ENCODE measurements at regions not wholly inside any gene's neighbourhood (a gene's known extent, or its start where the extent isn't known, plus 50 kb on each side); places are given as distances from the start of the nearest gene placed in this dataset.

- H3K4me1 ChIP-seq (ENCODE audit: control insufficient read depth, insufficient read depth, low read length): peaks cover 17% of the 10 kb centered on the region
- no peak overlapping the region for H3K9ac ChIP-seq (ENCODE audit: low read length)
- H3K27me3 ChIP-seq (ENCODE audit: control insufficient read depth, insufficient read depth, low read length): no peaks in the 10 kb centered on the region
- peak overlapping the region; percentile 2 for H3K4me3 ChIP-seq (ENCODE audit: low read length)
- H3K27ac ChIP-seq (ENCODE audit: low read depth, low read length): peak overlapping the region; percentile 64
- no peaks in the 10 kb centered on the region for H3K36me3 ChIP-seq (ENCODE audit: control insufficient read depth, insufficient read depth, low read length)
These were observed 150.4 kb downstream of the IRS1 start for GRCh38 chr2:226649201-226649600.

GRCh38 chr2:226647621-226648518, 151.8 kb downstream of the IRS1 start:
- no peak overlapping the region for H3K9ac ChIP-seq (ENCODE audit: low read length)
- no peaks in the 10 kb centered on the region for H3K36me3 ChIP-seq (ENCODE audit: control insufficient read depth, insufficient read depth, low read length)
- H3K27me3 ChIP-seq (ENCODE audit: control insufficient read depth, insufficient read depth, low read length): no peaks in the 10 kb centered on the region
- H3K27ac ChIP-seq (ENCODE audit: low read depth, low read length): no peak overlapping the region
- H3K4me3 ChIP-seq (ENCODE audit: low read length): no peak overlapping the region
- H3K4me1 ChIP-seq (ENCODE audit: control insufficient read depth, insufficient read depth, low read length): peaks cover 17% of the 10 kb centered on the region

GRCh38 chr2:226644399-226644865, 155.2 kb downstream of the IRS1 start:
- no peak overlapping the region for H3K4me3 ChIP-seq (ENCODE audit: low read length)
- no peak overlapping the region for H3K27ac ChIP-seq (ENCODE audit: low read depth, low read length)

GRCh38 chr2:226643946-226644282, 155.7 kb downstream of the IRS1 start:
- no peaks in the 10 kb centered on the region for H3K27me3 ChIP-seq (ENCODE audit: control insufficient read depth, insufficient read depth, low read length)
- no peak overlapping the region for H3K9ac ChIP-seq (ENCODE audit: low read length)
- peaks cover 4% of the 10 kb centered on the region for H3K4me1 ChIP-seq (ENCODE audit: control insufficient read depth, insufficient read depth, low read length)
- no peaks in the 10 kb centered on the region for H3K36me3 ChIP-seq (ENCODE audit: control insufficient read depth, insufficient read depth, low read length)
- H3K4me3 ChIP-seq (ENCODE audit: low read length): no peak overlapping the region
- H3K27ac ChIP-seq (ENCODE audit: low read depth, low read length): no peak overlapping the region

More at GRCh38 chr2:226644399-226644865, 155.2 kb downstream of the IRS1 start:
- H3K27me3 ChIP-seq (ENCODE audit: control insufficient read depth, insufficient read depth, low read length): no peaks in the 10 kb centered on the region
- no peaks in the 10 kb centered on the region for H3K36me3 ChIP-seq (ENCODE audit: control insufficient read depth, insufficient read depth, low read length)
- no peak overlapping the region for H3K9ac ChIP-seq (ENCODE audit: low read length)
- H3K4me1 ChIP-seq (ENCODE audit: control insufficient read depth, insufficient read depth, low read length): peaks cover 4% of the 10 kb centered on the region

DNA sequence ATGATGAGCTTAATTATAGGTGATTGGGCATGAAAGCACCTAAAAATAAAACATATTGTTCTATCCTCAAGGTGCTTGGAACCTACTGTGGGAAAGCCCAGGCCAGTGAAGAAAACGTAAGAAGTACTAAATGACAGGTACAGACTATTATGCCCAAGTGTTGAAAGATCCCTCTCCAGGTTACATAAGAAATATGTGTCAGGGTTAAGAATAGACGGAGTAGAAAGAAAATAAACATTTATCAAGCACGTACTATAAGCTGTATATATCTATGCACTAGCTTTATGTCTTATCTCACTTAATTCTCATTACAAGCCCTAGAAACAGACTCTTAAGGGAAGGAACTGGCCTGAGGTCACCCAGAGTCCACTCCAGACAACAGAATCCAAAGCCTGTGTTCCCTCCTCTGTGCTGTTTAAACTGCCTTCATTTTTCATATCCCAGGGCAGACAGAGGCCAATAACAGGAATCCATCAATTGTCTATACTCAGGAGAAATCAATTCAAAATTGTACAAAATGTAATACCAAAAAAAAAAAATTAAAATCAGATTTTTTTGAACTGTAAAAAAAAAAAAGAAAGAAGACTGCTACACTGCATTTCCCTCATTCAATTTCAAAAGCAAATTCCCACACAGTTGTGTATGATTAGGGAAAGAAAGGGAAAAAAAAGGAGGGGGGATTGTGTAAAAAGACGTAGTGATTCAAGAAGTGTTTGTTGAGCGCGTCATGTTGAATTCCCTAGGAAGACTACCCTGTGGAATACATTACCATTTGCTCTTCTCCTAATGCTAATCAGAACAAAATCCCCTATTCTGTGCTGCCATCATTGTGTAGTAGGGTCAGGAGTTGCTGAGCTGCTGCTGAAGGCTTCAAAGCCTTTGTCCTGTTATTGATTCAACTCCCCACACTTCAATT, 156.3 kb downstream of the IRS1 start:
- Histone ChIP-seq H3K36me3 (ENCODE audit: control insufficient read depth, insufficient read depth, low read length) (no peaks in the 10 kb centered on the region), H3K4me3 (ENCODE audit: low read length) (no peak overlapping the region), H3K9ac (ENCODE audit: low read length) (no peak overlapping the region), H3K27me3 (ENCODE audit: control insufficient read depth, insufficient read depth, low read length) (no peaks in the 10 kb centered on the region), H3K4me1 (ENCODE audit: control insufficient read depth, insufficient read depth, low read length) (peaks cover 4% of the 10 kb centered on the region), H3K27ac (ENCODE audit: low read depth, low read length) (no peak overlapping the region)

GRCh38 chr2:226641008-226641407, 158.6 kb downstream of the IRS1 start:
- Histone ChIP-seq H3K27ac (ENCODE audit: low read depth, low read length) (no peak overlapping the region), H3K4me1 (ENCODE audit: control insufficient read depth, insufficient read depth, low read length) (peaks cover 4% of the 10 kb centered on the region), H3K9ac (ENCODE audit: low read length) (no peak overlapping the region), H3K27me3 (ENCODE audit: control insufficient read depth, insufficient read depth, low read length) (no peaks in the 10 kb centered on the region), H3K36me3 (ENCODE audit: control insufficient read depth, insufficient read depth, low read length) (no peaks in the 10 kb centered on the region), H3K4me3 (ENCODE audit: low read length) (no peak overlapping the region)

DNA sequence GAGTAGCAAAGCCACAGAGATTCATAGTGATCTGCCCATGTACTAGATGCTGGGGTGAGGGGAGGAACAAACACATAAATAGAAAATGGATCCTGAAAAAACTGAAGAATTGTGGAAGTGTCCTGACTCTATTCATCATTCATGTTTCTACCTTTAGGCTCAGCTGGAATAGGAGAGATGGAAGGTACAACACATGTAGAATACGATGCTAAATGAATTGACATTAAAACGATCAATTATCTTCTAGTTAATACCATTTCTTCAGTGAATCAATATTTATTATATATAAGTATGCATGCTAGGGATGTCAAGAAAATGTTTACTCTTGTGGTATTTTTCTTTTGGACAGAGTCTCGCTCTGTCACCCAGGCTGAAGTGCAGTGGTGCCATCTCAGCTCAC, 159.1 kb downstream of the IRS1 start:
- peaks cover 4% of the 10 kb centered on the region for H3K4me1 ChIP-seq (ENCODE audit: control insufficient read depth, insufficient read depth, low read length)
- H3K4me3 ChIP-seq (ENCODE audit: low read length): no peak overlapping the region
- no peak overlapping the region for H3K9ac ChIP-seq (ENCODE audit: low read length)
- H3K27ac ChIP-seq (ENCODE audit: low read depth, low read length): no peak overlapping the region
- H3K36me3 ChIP-seq (ENCODE audit: control insufficient read depth, insufficient read depth, low read length): no peaks in the 10 kb centered on the region
- H3K27me3 ChIP-seq (ENCODE audit: control insufficient read depth, insufficient read depth, low read length): no peaks in the 10 kb centered on the region

GRCh38 chr2:226639550-226639949, 160.1 kb downstream of the IRS1 start:
- Histone ChIP-seq H3K36me3 (ENCODE audit: control insufficient read depth, insufficient read depth, low read length) (no peaks in the 10 kb centered on the region), H3K4me1 (ENCODE audit: control insufficient read depth, insufficient read depth, low read length) (peaks cover 3% of the 10 kb centered on the region), H3K27me3 (ENCODE audit: control insufficient read depth, insufficient read depth, low read length) (no peaks in the 10 kb centered on the region), H3K27ac (ENCODE audit: low read depth, low read length) (no peak overlapping the region), H3K4me3 (ENCODE audit: low read length) (no peak overlapping the region), H3K9ac (ENCODE audit: low read length) (no peak overlapping the region)

GRCh38 chr2:226638576-226638975, 161.0 kb downstream of the IRS1 start:
- H3K4me3 ChIP-seq (ENCODE audit: low read length): no peak overlapping the region
- no peak overlapping the region for H3K9ac ChIP-seq (ENCODE audit: low read length)
- H3K27me3 ChIP-seq (ENCODE audit: control insufficient read depth, insufficient read depth, low read length): no peaks in the 10 kb centered on the region
- H3K4me1 ChIP-seq (ENCODE audit: control insufficient read depth, insufficient read depth, low read length): no peaks in the 10 kb centered on the region
- H3K27ac ChIP-seq (ENCODE audit: low read depth, low read length): no peak overlapping the region
- H3K36me3 ChIP-seq (ENCODE audit: control insufficient read depth, insufficient read depth, low read length): no peaks in the 10 kb centered on the region

DNA sequence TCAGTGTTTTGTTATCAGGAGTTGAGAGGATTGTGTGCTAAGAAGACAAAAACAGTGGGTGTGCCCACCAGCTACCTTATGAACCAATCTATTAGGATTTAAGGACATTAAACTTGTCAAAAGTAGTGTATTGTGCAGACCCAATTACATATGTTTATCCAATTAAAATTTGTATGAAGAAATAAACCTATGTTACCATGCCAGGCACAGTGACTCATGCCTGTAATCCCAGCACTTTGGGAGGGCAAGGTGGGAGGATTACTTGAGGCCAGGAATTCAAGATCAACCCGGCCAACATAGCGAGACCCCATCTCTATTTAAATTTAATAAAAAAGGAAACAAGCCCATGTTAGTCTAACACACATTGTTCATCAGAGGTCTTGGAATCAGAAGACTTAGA, 162.2 kb downstream of the IRS1 start:
- peaks cover 5% of the 10 kb centered on the region for H3K4me1 ChIP-seq (ENCODE audit: control insufficient read depth, insufficient read depth, low read length)
- H3K9ac ChIP-seq (ENCODE audit: low read length): no peak overlapping the region
- H3K27me3 ChIP-seq (ENCODE audit: control insufficient read depth, insufficient read depth, low read length): no peaks in the 10 kb centered on the region
- no peak overlapping the region for H3K27ac ChIP-seq (ENCODE audit: low read depth, low read length)
- no peaks in the 10 kb centered on the region for H3K36me3 ChIP-seq (ENCODE audit: control insufficient read depth, insufficient read depth, low read length)
- H3K4me3 ChIP-seq (ENCODE audit: low read length): no peak overlapping the region

- H3K9ac ChIP-seq (ENCODE audit: low read length): no peak overlapping the region
- no peak overlapping the region for H3K4me3 ChIP-seq (ENCODE audit: low read length)
- H3K36me3 ChIP-seq (ENCODE audit: control insufficient read depth, insufficient read depth, low read length): no peaks in the 10 kb centered on the region
- no peak overlapping the region for H3K27ac ChIP-seq (ENCODE audit: low read depth, low read length)
- H3K4me1 ChIP-seq (ENCODE audit: control insufficient read depth, insufficient read depth, low read length): peaks cover 8% of the 10 kb centered on the region
- no peaks in the 10 kb centered on the region for H3K27me3 ChIP-seq (ENCODE audit: control insufficient read depth, insufficient read depth, low read length)
These were observed 163.0 kb downstream of the IRS1 start for GRCh38 chr2:226636586-226636985.

- H3K27ac ChIP-seq (ENCODE audit: low read depth, low read length): no peak overlapping the region
- H3K27me3 ChIP-seq (ENCODE audit: control insufficient read depth, insufficient read depth, low read length): no peaks in the 10 kb centered on the region
- no peaks in the 10 kb centered on the region for H3K36me3 ChIP-seq (ENCODE audit: control insufficient read depth, insufficient read depth, low read length)
- no peak overlapping the region for H3K9ac ChIP-seq (ENCODE audit: low read length)
- H3K4me3 ChIP-seq (ENCODE audit: low read length): no peak overlapping the region
- H3K4me1 ChIP-seq (ENCODE audit: control insufficient read depth, insufficient read depth, low read length): peaks cover 16% of the 10 kb centered on the region
These were observed 164.5 kb downstream of the IRS1 start for GRCh38 chr2:226634943-226635604.

Measured in rectal smooth muscle tissue (tissue), 1 donor.